Epithelial cell of esophagus (primary cell): ENCODE measurements at regions not wholly inside any gene's neighbourhood (a gene's known extent, or its start where the extent isn't known, plus 50 kb on each side); places are given as distances from the start of the nearest gene placed in this dataset.

ENCODE experiments used
- DNase-seq: peaks from one replicate; pipeline ENCODE4 v3.0.0; 2010; ENCODE audit warnings: low read depth
- H3K4me3 ChIP-seq: 2 replicates; pipeline ENCODE4 v1.5.1; 2011; ENCODE audit warnings: mild to moderate bottlenecking, low read length, control low read depth
- TF ChIP-seq, protein P1 (sequence below): IDR thresholded peaks from 2 replicates; pipeline ENCODE4 v1.5.1; 2011; ENCODE audit warnings: low read depth, mild to moderate bottlenecking, low read length, control low read depth, inconsistent platforms; ENCODE audit not compliant: insufficient read depth; ENCODE audit errors: missing control alignments

DNA sequence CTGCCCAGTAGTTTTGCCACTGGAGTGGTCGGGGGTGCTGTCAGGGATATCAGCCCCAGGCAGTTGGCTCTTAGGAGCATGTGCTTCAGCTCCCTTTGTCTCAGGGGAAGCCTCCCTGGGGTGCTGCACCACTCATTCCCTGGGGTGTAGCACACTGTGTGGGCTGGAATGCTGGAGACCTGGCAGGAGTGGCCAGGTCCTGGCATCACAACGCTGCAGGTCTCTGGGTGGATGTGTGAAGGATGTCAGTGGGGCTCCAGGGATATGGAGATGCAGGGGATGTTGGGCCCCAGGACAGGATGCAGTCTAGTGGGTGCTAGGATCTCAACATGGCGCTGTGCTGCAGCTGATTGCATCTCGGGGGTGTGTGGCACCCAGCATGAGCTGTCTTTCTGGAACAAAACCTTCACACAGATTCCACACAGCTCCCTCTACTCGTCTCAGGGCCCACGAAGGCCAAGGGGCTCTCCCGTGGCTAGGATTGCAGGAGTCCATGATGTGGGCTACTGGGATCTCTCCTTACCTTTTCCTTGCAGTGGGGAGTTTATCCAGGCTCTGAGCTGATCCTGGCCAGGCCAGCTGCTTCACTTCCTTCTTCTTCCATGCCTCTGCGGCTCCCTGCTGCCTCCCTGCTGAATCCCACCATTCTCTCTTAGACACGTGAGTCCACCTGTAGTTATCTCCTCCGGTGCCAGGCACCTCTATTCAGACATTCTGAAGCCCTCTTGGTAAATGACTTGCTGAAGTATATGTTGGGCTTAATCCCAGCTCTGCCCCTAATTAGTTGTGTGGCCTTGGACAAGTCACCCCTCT lies 295.1 kb downstream of the RPS24 start:
- DNase-seq = no peak
- TF ChIP-seq, protein P1, sequence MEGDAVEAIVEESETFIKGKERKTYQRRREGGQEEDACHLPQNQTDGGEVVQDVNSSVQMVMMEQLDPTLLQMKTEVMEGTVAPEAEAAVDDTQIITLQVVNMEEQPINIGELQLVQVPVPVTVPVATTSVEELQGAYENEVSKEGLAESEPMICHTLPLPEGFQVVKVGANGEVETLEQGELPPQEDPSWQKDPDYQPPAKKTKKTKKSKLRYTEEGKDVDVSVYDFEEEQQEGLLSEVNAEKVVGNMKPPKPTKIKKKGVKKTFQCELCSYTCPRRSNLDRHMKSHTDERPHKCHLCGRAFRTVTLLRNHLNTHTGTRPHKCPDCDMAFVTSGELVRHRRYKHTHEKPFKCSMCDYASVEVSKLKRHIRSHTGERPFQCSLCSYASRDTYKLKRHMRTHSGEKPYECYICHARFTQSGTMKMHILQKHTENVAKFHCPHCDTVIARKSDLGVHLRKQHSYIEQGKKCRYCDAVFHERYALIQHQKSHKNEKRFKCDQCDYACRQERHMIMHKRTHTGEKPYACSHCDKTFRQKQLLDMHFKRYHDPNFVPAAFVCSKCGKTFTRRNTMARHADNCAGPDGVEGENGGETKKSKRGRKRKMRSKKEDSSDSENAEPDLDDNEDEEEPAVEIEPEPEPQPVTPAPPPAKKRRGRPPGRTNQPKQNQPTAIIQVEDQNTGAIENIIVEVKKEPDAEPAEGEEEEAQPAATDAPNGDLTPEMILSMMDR = no peak

DNA sequence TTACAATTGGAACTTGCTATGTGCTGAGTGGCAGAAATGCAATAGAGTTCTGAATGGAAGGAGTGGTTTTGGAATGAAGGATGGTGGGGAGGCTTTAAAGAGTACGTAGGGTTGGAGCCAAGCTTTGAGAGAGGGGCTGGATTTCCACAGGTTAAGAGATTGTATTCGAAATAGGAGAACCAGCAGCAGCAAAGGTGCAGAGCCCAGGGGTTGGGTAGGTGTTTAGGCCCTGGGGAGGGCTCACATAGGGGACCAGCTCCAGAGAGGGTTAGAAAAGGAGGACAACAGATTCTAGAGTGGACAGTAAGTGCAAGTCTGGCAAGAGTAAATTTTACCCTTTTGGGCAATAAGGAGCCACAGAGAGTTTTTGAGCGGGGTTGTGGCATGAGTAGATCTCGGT lies 297.2 kb downstream of the RPS24 start:
- no peak for DNase-seq
- no peak overlapping the region for H3K4me3 ChIP-seq
- TF ChIP-seq, protein P1 = no peak

More for the DNA sequence above, 295.1 kb downstream of the RPS24 start:
- no peak overlapping the region for H3K4me3 ChIP-seq

GRCh38 chr10:78331391-78331922 lies 297.8 kb downstream of the RPS24 start:
- no peak for DNase-seq
- TF ChIP-seq, protein P1 = no peak

GRCh38 chr10:78332012-78332411 lies 298.3 kb downstream of the RPS24 start:
- no peak for DNase-seq
- TF ChIP-seq, protein P1 = no peak
- no peak overlapping the region for H3K4me3 ChIP-seq

More at GRCh38 chr10:78331391-78331922, 297.8 kb downstream of the RPS24 start:
- no peak overlapping the region for H3K4me3 ChIP-seq

DNA sequence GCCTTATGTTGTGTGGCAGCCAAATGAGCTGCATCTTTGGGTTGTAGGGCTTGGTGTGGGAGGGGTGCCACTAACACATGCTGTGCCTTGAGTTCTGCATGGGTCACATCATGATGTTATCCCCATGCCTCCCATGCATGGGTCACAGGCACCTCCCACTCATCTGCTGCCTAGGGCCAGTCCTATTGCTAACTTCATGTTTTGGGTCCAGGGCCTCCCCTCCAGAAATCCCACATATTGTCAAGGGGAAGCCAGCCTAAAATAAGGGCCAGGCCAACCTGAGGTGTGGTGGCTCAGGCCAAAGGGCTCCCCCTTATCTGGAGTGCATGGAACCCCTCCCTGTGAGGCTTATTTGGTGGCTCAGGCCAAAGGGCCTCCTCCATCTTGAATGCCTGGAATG lies 299.0 kb downstream of the RPS24 start:
- H3K4me3 ChIP-seq = no peak overlapping the region
- DNase-seq = no peak
- TF ChIP-seq, protein P1 = no peak

GRCh38 chr10:78333362-78334143 lies 299.9 kb downstream of the RPS24 start:
- H3K4me3 ChIP-seq = no peak overlapping the region
- DNase-seq = no peak
- TF ChIP-seq, protein P1 = no peak

- no peak for DNase-seq
- no peak overlapping the region for H3K4me3 ChIP-seq
- TF ChIP-seq, protein P1 = no peak
These were observed 301.7 kb downstream of the RPS24 start for GRCh38 chr10:78335371-78335690.
